Astrocyte of the cerebellum (primary cell): ENCODE measurements at regions not wholly inside any gene's neighbourhood (a gene's known extent, or its start where the extent isn't known, plus 50 kb on each side); places are given as distances from the start of the nearest gene placed in this dataset.

Experiments
- DNase-seq: peaks from one replicate; pipeline ENCODE4 v3.0.0-alpha.2; 2011; ENCODE audit warnings: low read depth
- H3K4me3 ChIP-seq: 2 replicates; pipeline ENCODE4 v1.5.1; 2011; ENCODE audit warnings: mild to moderate bottlenecking, low read depth, low read length, moderate library complexity
- in situ Hi-C: cut with HindIII; loops from 2 replicates; pipeline ENCODE4 v1.10.0; 2017; ENCODE audit warnings: low sequenced_read_pairs
- TF ChIP-seq, protein P1 (sequence below): IDR thresholded peaks from 2 replicates; pipeline ENCODE4 v1.5.1; 2012; ENCODE audit warnings: low read length, low read depth, moderate library complexity, mild to moderate bottlenecking; ENCODE audit errors: missing control alignments

DNA sequence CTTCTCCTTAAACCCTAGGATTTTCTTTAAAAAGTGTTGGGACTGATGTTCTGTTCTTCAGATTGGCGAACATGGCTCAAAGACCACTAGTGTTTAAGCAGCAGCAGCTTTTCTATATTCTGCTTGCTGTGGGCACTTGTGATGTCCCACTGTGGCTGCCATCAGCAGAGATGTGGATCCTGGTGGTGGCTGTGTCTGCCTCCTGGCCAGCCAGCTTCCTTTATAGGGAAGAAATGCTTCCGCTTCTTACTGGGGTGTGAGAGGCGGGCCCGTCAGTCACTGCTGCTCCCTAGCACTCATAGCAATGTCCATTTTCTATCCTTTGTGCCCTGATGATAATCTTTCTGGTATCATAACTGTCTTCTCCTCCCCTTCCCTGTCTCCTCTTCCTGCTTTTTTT lies 66.7 kb upstream of the ESR1 start:
- no peak overlapping the region for H3K4me3 ChIP-seq
- TF ChIP-seq, protein P1, sequence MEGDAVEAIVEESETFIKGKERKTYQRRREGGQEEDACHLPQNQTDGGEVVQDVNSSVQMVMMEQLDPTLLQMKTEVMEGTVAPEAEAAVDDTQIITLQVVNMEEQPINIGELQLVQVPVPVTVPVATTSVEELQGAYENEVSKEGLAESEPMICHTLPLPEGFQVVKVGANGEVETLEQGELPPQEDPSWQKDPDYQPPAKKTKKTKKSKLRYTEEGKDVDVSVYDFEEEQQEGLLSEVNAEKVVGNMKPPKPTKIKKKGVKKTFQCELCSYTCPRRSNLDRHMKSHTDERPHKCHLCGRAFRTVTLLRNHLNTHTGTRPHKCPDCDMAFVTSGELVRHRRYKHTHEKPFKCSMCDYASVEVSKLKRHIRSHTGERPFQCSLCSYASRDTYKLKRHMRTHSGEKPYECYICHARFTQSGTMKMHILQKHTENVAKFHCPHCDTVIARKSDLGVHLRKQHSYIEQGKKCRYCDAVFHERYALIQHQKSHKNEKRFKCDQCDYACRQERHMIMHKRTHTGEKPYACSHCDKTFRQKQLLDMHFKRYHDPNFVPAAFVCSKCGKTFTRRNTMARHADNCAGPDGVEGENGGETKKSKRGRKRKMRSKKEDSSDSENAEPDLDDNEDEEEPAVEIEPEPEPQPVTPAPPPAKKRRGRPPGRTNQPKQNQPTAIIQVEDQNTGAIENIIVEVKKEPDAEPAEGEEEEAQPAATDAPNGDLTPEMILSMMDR = no peak
- no peak for DNase-seq
- in situ Hi-C loops = no loop called here

DNA sequence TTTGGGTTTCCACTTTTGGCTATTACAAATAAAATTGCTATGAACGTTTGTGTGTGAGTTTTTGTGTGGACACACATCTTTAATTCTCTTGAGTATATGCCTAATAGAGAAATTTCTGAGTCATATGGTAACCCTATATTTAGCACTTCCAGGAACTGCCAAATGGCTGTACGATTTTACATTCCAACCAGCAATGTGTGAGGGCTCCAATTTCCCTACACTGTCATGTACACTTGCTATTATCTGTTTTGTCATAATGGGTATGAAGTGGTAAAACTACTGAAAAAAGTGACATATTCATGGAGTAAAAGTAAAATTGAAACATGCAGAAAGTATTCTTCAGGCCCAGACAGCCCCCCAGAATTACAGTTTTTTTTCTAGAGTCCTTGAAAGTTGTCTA lies 59.6 kb upstream of the ESR1 start:
- TF ChIP-seq, protein P1 = no peak
- DNase-seq = no peak
- in situ Hi-C loops = no loop called here
- H3K4me3 ChIP-seq = no peak overlapping the region

DNA sequence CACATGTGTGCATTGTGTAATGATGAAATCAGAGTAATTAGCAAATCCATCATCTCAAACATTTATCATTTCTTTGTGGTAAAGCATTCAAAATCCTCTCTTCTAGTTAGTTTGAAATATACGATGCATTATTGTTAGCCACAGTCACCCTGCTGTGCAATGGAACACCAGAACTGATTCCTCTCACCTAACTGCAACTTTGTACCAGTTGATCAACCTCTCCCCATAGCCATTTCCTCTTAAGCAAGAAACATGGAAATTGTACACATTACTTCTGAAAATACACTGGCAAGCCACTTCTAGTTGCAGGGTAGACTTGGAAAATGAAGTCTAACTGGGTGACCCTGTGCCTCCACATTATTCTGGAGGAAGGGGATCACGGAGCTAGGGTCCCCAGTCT lies 58.1 kb upstream of the ESR1 start:
- no peak overlapping the region for H3K4me3 ChIP-seq
- in situ Hi-C loops = no loop called here
- TF ChIP-seq, protein P1 = no peak
- no peak for DNase-seq

DNA sequence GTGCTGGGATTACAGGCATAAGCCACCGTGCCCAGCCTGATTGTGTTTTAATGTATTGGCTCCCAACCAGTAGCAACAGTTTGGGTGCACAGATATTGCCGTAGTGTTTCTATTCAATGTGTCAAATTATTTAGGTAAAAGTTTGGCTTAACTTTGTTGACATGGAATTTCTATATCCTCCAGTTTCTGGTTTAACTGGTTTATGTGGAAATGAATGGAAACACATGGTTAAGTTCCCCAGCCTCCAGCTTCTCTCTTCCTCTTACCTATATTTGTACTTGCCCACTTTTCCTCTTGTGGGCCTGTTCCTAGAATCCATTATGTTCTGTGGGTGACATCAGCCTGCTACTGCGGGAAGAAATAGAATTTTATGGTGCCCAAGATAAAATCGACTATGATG lies 53.9 kb upstream of the ESR1 start:
- no peak for DNase-seq
- TF ChIP-seq, protein P1 = no peak
- no peak overlapping the region for H3K4me3 ChIP-seq
- in situ Hi-C loops = loop anchor here (25.0 kb wide), 1 partner anchor 384 kb away; no protein-coding TSS in a partner anchor

DNA sequence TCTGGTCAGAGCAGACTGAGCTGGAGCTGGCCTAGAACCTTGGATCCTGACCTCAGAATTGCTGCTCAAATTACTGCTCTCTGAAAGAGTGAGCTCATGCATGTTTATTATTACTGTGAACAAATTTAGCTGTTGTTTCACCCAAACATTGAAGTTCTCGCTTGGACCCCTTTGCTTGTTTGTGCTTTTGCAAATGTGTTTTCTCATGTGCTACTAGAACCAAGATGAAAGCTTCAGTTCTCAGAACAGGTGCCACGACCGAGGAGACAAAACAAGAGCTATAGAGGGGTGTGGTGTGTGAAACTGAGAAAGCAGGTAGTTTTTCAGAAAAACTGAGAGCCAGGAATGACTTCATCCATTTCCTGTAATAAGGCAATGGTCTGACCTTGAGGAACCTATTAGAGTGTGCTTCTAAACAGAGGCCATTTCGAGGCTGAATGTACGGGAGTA lies 50.0 kb upstream of the ESR1 start:
- TF ChIP-seq, protein P1 = no peak
- H3K4me3 ChIP-seq = no peak overlapping the region
- in situ Hi-C loops = loop anchor here (25.0 kb wide), 1 partner anchor 380 kb away; no protein-coding TSS in a partner anchor
- no peak for DNase-seq
